ENCODE measurements at regions not wholly inside any gene's neighbourhood (a gene's known extent, or its start where the extent isn't known, plus 50 kb on each side); places are given as distances from the start of the nearest gene placed in this dataset.

- Histone ChIP-seq H3K4me3 (no peak overlapping the region), H3K27ac (replicated peaks in 1 of 4) (no peak overlapping the region), H3K27me3 (peaks cover 0 to 23% (median 0%) of the 10 kb centered on the region in 4 donors), H3K9me3 (no peaks in the 10 kb centered on the region), H3K36me3 (no peaks in the 10 kb centered on the region), H3K4me1 (peaks cover 0 to 18% (median 14%) of the 10 kb centered on the region in 4 donors)
- WGBS = 85% methylated on average over 3 of the region's 4 CpGs
- intact Hi-C loops (cut with DNase I) = no loop called here
- no peak for DNase-seq (ENCODE audit: extremely low spot score)
- no peak for TF ChIP-seq EP300 (IDR thresholded peaks at IDR 0.05)
- TF ChIP-seq CTCF (IDR thresholded peaks at IDR 0.05) = no peak
- TF ChIP-seq POLR2A (IDR thresholded peaks at IDR 0.05; ENCODE audit: low read depth) = no peak
- no peak for TF ChIP-seq POLR2AphosphoS5 (IDR thresholded peaks at IDR 0.05)
Measured at GRCh38 chr1:30638086-30638485, 85.3 kb downstream of the MATN1 start.

- no peak overlapping the region for H3K4me3 ChIP-seq
- WGBS = 40% methylated on average over 12 of the region's 12 CpGs
- H3K27me3 ChIP-seq = peaks cover 0 to 16% (median 0%) of the 10 kb centered on the region in 4 donors
- H3K36me3 ChIP-seq = no peaks in the 10 kb centered on the region
- intact Hi-C loops (cut with DNase I) = no loop called here
- no peaks in the 10 kb centered on the region for H3K9me3 ChIP-seq
- peaks cover 0 to 18% (median 14%) of the 10 kb centered on the region in 4 donors for H3K4me1 ChIP-seq
- peak overlapping the region in 2 of 4 donors; percentile 54 to 69 for H3K27ac ChIP-seq (replicated peaks in 1 of 4)
- TF ChIP-seq POLR2A (IDR thresholded peaks at IDR 0.05; ENCODE audit: low read depth) = no peak
- TF ChIP-seq POLR2AphosphoS5 (IDR thresholded peaks at IDR 0.05) = peak; percentile 16 to 17
- no peak for TF ChIP-seq EP300 (IDR thresholded peaks at IDR 0.05)
- no peak for DNase-seq (ENCODE audit: extremely low spot score)
Measured at GRCh38 chr1:30637183-30637980, 86.0 kb downstream of the MATN1 start.

GRCh38 chr1:30636621-30637020, 86.8 kb downstream of the MATN1 start:
- DNase-seq (ENCODE audit: extremely low spot score) = no peak
- H3K27ac ChIP-seq (replicated peaks in 1 of 4) = no peak overlapping the region
- H3K4me3 ChIP-seq = no peak overlapping the region

GRCh38 chr1:30635391-30635975, 87.9 kb downstream of the MATN1 start:
- Histone ChIP-seq H3K9me3 (no peaks in the 10 kb centered on the region), H3K27ac (replicated peaks in 1 of 4) (no peak overlapping the region), H3K36me3 (no peaks in the 10 kb centered on the region), H3K4me3 (no peak overlapping the region), H3K27me3 (peaks cover 0 to 4% (median 0%) of the 10 kb centered on the region in 4 donors), H3K4me1 (peaks cover 0 to 18% (median 14%) of the 10 kb centered on the region in 4 donors)
- WGBS = 61% methylated on average over 8 of the region's 8 CpGs
- no peak for DNase-seq (ENCODE audit: extremely low spot score)
- intact Hi-C loops (cut with DNase I) = no loop called here
- TF ChIP-seq EP300 (IDR thresholded peaks at IDR 0.05) (no peak), POLR2AphosphoS5 (IDR thresholded peaks at IDR 0.05) (no peak), CTCF (IDR thresholded peaks at IDR 0.05) (no peak), POLR2A (IDR thresholded peaks at IDR 0.05; ENCODE audit: low read depth) (no peak)

More at GRCh38 chr1:30636621-30637020, 86.8 kb downstream of the MATN1 start:
- 78% methylated on average over 5 of the region's 5 CpGs for WGBS
- Histone ChIP-seq H3K4me1 (peaks cover 0 to 18% (median 14%) of the 10 kb centered on the region in 4 donors), H3K36me3 (no peaks in the 10 kb centered on the region), H3K27me3 (peaks cover 0 to 10% (median 0%) of the 10 kb centered on the region in 4 donors), H3K9me3 (no peaks in the 10 kb centered on the region)
- intact Hi-C loops (cut with DNase I) = no loop called here
- TF ChIP-seq CTCF (IDR thresholded peaks at IDR 0.05) = no peak
- TF ChIP-seq EP300 (IDR thresholded peaks at IDR 0.05) = no peak
- TF ChIP-seq POLR2AphosphoS5 (IDR thresholded peaks at IDR 0.05) = no peak
- no peak for TF ChIP-seq POLR2A (IDR thresholded peaks at IDR 0.05; ENCODE audit: low read depth)

GRCh38 chr1:30634507-30634906, 88.9 kb downstream of the MATN1 start:
- DNase-seq (ENCODE audit: extremely low spot score) = no peak
- Histone ChIP-seq H3K4me3 (no peak overlapping the region), H3K27me3 (peaks cover 0 to 4% (median 0%) of the 10 kb centered on the region in 4 donors)

More at GRCh38 chr1:30634507-30634906, 88.9 kb downstream of the MATN1 start:
- H3K4me1 ChIP-seq = peaks cover 0 to 18% (median 14%) of the 10 kb centered on the region in 4 donors
- H3K9me3 ChIP-seq = no peaks in the 10 kb centered on the region
- TF ChIP-seq CTCF (IDR thresholded peaks at IDR 0.05) (no peak), EP300 (IDR thresholded peaks at IDR 0.05) (no peak), POLR2AphosphoS5 (IDR thresholded peaks at IDR 0.05) (no peak), POLR2A (IDR thresholded peaks at IDR 0.05; ENCODE audit: low read depth) (no peak)
- WGBS = 98% methylated on average over 5 of the region's 5 CpGs
- H3K27ac ChIP-seq (replicated peaks in 1 of 4) = no peak overlapping the region
- intact Hi-C loops (cut with DNase I) = no loop called here
- no peaks in the 10 kb centered on the region for H3K36me3 ChIP-seq

Measured in esophagus muscularis mucosa (tissue), 4 donors.